ENCODE measurements at regions not wholly inside any gene's neighbourhood (a gene's known extent, or its start where the extent isn't known, plus 50 kb on each side); places are given as distances from the start of the nearest gene placed in this dataset.

- Mint-ChIP-seq H3K4me3 (no peak overlapping the region), H3K27ac (no peak overlapping the region), H3K36me3 (no peaks in the 10 kb centered on the region), H3K27me3 (peaks cover 5% of the 10 kb centered on the region), H3K4me1 (no peaks in the 10 kb centered on the region), H3K9me3 (peaks cover 2% of the 10 kb centered on the region)
- ATAC-seq (ENCODE audit: low read depth) (no peak), DNase-seq (ENCODE audit: low spot score in 2 of 2) (no peak)
Measured at GRCh38 chr10:104546756-104547155, 94.3 kb upstream of the SORCS3 start.

GRCh38 chr10:104548090-104548489 is 93.0 kb upstream of the SORCS3 start:
- DNase-seq (ENCODE audit: low spot score in 2 of 2) (no peak), ATAC-seq (ENCODE audit: low read depth) (no peak)
- Mint-ChIP-seq H3K27ac (no peak overlapping the region), H3K4me3 (no peak overlapping the region), H3K27me3 (peaks cover 5% of the 10 kb centered on the region), H3K9me3 (peaks cover 2% of the 10 kb centered on the region), H3K36me3 (no peaks in the 10 kb centered on the region), H3K4me1 (no peaks in the 10 kb centered on the region)

DNA sequence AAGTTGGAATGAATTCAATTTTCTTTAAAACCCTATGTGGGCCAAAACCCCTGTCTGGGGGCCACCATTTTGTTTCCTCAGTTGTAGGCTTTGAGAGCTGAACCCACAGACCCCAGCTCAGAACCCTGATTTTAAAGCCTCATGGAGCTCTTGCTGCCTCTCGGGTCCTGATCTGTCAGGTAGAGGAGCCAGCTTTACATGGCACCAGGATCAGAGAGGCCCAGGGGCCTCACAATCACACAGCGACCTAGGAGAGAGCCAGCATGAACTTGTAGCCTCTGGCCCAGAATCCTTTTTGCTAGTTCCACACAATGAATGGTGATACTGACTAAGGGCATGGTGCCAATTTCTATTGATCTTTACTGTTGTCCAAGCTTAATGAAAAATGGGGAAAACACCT is 84.3 kb upstream of the SORCS3 start:
- DNase-seq (ENCODE audit: low spot score in 2 of 2) = no peak
- Mint-ChIP-seq H3K4me1 (no peaks in the 10 kb centered on the region), H3K9me3 (no peaks in the 10 kb centered on the region), H3K36me3 (no peaks in the 10 kb centered on the region), H3K4me3 (no peak overlapping the region), H3K27ac (no peak overlapping the region), H3K27me3 (peaks cover 10% of the 10 kb centered on the region)
- ATAC-seq (ENCODE audit: low read depth) = no peak

DNA sequence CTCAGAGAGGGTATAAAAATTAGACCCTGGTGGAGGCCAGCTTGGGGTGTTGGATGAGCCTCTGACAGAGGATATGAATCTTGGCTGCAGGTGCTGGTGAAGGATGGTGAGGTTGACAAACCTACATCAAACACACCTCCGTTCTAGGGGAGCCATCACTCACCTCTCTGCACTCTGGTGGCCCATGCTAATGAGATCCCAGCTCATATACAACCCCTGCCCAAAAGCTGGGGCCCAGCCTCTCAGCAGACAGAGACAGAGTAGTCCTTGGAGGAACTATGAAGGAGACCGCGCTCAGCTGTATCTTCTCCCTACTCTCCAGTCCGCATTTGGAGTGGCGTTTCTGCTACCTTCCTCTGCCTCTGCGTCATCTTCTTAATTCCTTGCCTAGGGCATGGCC is 83.1 kb upstream of the SORCS3 start:
- H3K4me1 Mint-ChIP-seq = no peaks in the 10 kb centered on the region
- no peak overlapping the region for H3K4me3 Mint-ChIP-seq
- no peaks in the 10 kb centered on the region for H3K9me3 Mint-ChIP-seq
- no peak overlapping the region for H3K27ac Mint-ChIP-seq
- no peak for DNase-seq (ENCODE audit: low spot score in 2 of 2)
- no peak for ATAC-seq (ENCODE audit: low read depth)
- peaks cover 10% of the 10 kb centered on the region for H3K27me3 Mint-ChIP-seq
- no peaks in the 10 kb centered on the region for H3K36me3 Mint-ChIP-seq

- DNase-seq (ENCODE audit: low spot score in 2 of 2) (no peak), ATAC-seq (ENCODE audit: low read depth) (no peak)
- Mint-ChIP-seq H3K4me1 (no peaks in the 10 kb centered on the region), H3K27me3 (peaks cover 11% of the 10 kb centered on the region), H3K27ac (no peak overlapping the region), H3K9me3 (no peaks in the 10 kb centered on the region), H3K36me3 (no peaks in the 10 kb centered on the region), H3K4me3 (no peak overlapping the region)
Measured at GRCh38 chr10:104559935-104560334, 81.2 kb upstream of the SORCS3 start.

DNA sequence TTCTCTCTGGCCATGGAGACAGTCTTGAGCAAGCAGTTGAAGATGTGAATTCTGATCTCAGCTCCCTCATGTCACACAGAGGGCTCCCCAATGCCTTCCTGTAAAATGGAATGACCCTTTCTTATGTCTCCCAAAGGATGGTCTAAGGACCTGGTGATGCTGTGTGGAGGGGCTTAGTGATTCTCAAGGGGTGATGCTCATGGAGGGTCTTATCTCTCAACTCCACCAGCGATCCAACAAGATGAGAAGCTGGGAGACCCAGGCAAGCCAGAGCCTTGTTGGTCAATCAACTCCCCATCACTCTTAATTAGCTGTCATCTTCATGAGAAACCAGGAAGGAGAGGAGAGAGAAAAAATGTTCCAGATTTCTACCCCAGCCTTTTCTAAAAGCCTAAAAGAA is 78.0 kb upstream of the SORCS3 start:
- no peak for ATAC-seq (ENCODE audit: low read depth)
- Mint-ChIP-seq H3K4me3 (no peak overlapping the region), H3K27me3 (peaks cover 5% of the 10 kb centered on the region), H3K9me3 (no peaks in the 10 kb centered on the region), H3K27ac (no peak overlapping the region), H3K4me1 (no peaks in the 10 kb centered on the region), H3K36me3 (no peaks in the 10 kb centered on the region)
- DNase-seq (ENCODE audit: low spot score in 2 of 2) = no peak

- Mint-ChIP-seq H3K27me3 (peaks cover 5% of the 10 kb centered on the region), H3K4me3 (no peak overlapping the region), H3K4me1 (no peaks in the 10 kb centered on the region), H3K36me3 (no peaks in the 10 kb centered on the region), H3K27ac (no peak overlapping the region), H3K9me3 (no peaks in the 10 kb centered on the region)
- DNase-seq (ENCODE audit: low spot score in 2 of 2) (no peak), ATAC-seq (ENCODE audit: low read depth) (no peak)
Measured at GRCh38 chr10:104563548-104563947, 77.5 kb upstream of the SORCS3 start.

GRCh38 chr10:104574427-104574826 is 66.7 kb upstream of the SORCS3 start:
- Mint-ChIP-seq H3K27ac (no peak overlapping the region), H3K27me3 (peaks cover 14% of the 10 kb centered on the region), H3K36me3 (peaks cover 2% of the 10 kb centered on the region), H3K4me1 (no peaks in the 10 kb centered on the region), H3K4me3 (no peak overlapping the region), H3K9me3 (peaks cover 14% of the 10 kb centered on the region)
- ATAC-seq (ENCODE audit: low read depth) = no peak
- no peak for DNase-seq (ENCODE audit: low spot score in 2 of 2)

- DNase-seq (ENCODE audit: low spot score in 2 of 2) = no peak
- peaks cover 10% of the 10 kb centered on the region for H3K9me3 Mint-ChIP-seq
- no peak for ATAC-seq (ENCODE audit: low read depth)
Measured at GRCh38 chr10:104574838-104575237, 66.3 kb upstream of the SORCS3 start.

GRCh38 chr10:104576611-104577010 is 64.5 kb upstream of the SORCS3 start:
- Mint-ChIP-seq H3K4me3 (no peak overlapping the region), H3K9me3 (peaks cover 1% of the 10 kb centered on the region), H3K27ac (no peak overlapping the region), H3K27me3 (peaks cover 18% of the 10 kb centered on the region), H3K36me3 (no peaks in the 10 kb centered on the region), H3K4me1 (peaks cover 5% of the 10 kb centered on the region)
- no peak for ATAC-seq (ENCODE audit: low read depth)
- no peak for DNase-seq (ENCODE audit: low spot score in 2 of 2)

More at GRCh38 chr10:104574838-104575237, 66.3 kb upstream of the SORCS3 start:
- H3K36me3 Mint-ChIP-seq = peaks cover 2% of the 10 kb centered on the region
- no peak overlapping the region for H3K27ac Mint-ChIP-seq
- peaks cover 14% of the 10 kb centered on the region for H3K27me3 Mint-ChIP-seq
- H3K4me3 Mint-ChIP-seq = no peak overlapping the region
- no peaks in the 10 kb centered on the region for H3K4me1 Mint-ChIP-seq

GRCh38 chr10:104577163-104577562 is 63.9 kb upstream of the SORCS3 start:
- Mint-ChIP-seq H3K9me3 (no peaks in the 10 kb centered on the region), H3K27me3 (peaks cover 18% of the 10 kb centered on the region), H3K4me3 (no peak overlapping the region), H3K4me1 (peaks cover 5% of the 10 kb centered on the region), H3K36me3 (no peaks in the 10 kb centered on the region), H3K27ac (no peak overlapping the region)
- ATAC-seq (ENCODE audit: low read depth) (no peak), DNase-seq (ENCODE audit: low spot score in 2 of 2) (no peak)

DNA sequence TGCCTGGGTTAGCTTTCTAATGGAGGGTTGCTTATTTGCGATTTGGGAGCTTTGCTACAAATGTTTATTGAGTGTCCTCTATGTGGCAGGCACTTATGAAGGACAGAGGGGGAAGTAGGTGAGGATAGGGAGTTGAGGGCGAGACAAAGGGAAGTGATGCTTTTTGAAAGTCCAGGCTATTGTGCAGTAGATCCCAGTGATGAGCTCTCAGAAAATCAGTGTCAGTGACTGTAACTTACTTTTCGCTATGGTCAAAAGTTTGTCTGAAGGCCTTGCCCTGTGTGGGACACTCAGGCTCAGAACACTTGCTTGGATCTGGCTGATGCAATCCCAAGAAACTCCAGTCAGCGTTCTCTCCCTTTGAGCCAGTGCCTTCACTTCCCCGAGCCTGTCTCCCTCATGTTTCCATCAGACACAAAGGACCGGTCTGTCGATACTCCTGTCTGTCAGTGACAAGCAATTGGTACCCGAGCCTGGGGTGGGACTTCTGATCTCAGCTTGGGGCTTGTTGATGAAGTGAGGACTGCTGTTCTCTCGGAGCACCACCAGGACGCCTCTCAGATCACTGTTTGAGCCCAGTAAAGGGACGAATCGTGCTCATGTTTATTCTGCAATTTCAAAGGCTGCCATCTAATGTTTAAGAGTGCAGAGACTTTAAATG is 63.1 kb upstream of the SORCS3 start:
- H3K36me3 Mint-ChIP-seq = no peaks in the 10 kb centered on the region
- ATAC-seq (ENCODE audit: low read depth) (no peak), DNase-seq (ENCODE audit: low spot score in 2 of 2) (no peak)
- H3K27me3 Mint-ChIP-seq = peaks cover 20% of the 10 kb centered on the region
- no peak overlapping the region for H3K4me3 Mint-ChIP-seq
- no peaks in the 10 kb centered on the region for H3K9me3 Mint-ChIP-seq
- H3K4me1 Mint-ChIP-seq = peaks cover 5% of the 10 kb centered on the region
- no peak overlapping the region for H3K27ac Mint-ChIP-seq

DNA sequence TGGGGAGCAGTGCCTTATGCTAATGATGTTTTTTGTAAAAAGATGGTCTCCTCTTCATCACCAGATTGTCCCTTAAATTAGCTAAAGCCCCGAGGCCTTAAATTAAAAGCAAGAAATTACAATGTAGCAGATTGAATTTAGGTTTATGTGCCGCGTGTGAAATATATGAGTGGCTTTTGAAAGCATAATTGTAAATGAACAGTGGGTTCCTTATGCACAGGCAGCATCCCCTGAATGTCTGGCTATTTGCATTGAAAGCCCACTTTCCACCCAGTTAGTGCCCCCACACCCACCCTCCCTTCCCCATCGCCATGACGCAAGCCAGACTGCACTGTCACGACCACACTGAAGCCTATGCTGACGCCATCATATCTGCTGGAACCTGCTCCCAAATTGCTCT is 62.4 kb upstream of the SORCS3 start:
- Mint-ChIP-seq H3K27me3 (peaks cover 22% of the 10 kb centered on the region), H3K36me3 (no peaks in the 10 kb centered on the region), H3K4me1 (peaks cover 5% of the 10 kb centered on the region), H3K4me3 (no peak overlapping the region), H3K27ac (no peak overlapping the region), H3K9me3 (peaks cover 4% of the 10 kb centered on the region)
- DNase-seq (ENCODE audit: low spot score in 2 of 2) = no peak
- ATAC-seq (ENCODE audit: low read depth) = no peak

GRCh38 chr10:104579136-104579535 is 62.0 kb upstream of the SORCS3 start:
- Mint-ChIP-seq H3K9me3 (peaks cover 4% of the 10 kb centered on the region), H3K4me1 (peaks cover 5% of the 10 kb centered on the region), H3K36me3 (no peaks in the 10 kb centered on the region), H3K27ac (no peak overlapping the region), H3K4me3 (no peak overlapping the region), H3K27me3 (peaks cover 22% of the 10 kb centered on the region)
- DNase-seq (ENCODE audit: low spot score in 2 of 2) = no peak
- no peak for ATAC-seq (ENCODE audit: low read depth)

DNA sequence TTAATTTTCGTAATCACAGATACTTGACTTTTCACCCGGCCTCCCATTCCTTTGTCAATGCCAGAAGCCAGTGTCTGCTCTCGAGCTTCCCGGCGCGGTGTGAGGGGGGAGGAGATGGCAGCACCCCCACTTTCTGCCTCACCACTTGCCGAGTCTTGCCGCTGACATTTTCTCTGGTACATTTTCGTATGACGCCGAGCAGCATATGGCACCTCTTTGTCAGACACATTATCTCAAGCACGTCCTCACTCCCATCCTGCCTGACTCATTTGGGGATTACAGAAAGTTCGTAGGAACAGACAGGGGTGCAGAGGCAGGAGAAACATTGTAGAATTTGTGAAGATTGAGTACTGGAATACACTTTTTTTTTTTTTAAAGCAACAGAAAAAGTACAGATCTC is 60.8 kb upstream of the SORCS3 start:
- Mint-ChIP-seq H3K9me3 (peaks cover 4% of the 10 kb centered on the region), H3K4me3 (no peak overlapping the region), H3K27ac (no peak overlapping the region), H3K4me1 (peaks cover 5% of the 10 kb centered on the region), H3K36me3 (no peaks in the 10 kb centered on the region), H3K27me3 (peaks cover 25% of the 10 kb centered on the region)
- ATAC-seq (ENCODE audit: low read depth) = no peak
- no peak for DNase-seq (ENCODE audit: low spot score in 2 of 2)

Data from memory B cell (primary cell).